Neural crest cell (in vitro differentiated cells): ENCODE measurements at regions not wholly inside any gene's neighbourhood (a gene's known extent, or its start where the extent isn't known, plus 50 kb on each side); places are given as distances from the start of the nearest gene placed in this dataset.

Experiments
- DNase-seq: peaks from one replicate; pipeline ENCODE4 v3.0.0; 2021; ENCODE audit warnings: low read depth, mixed read lengths, low spot score
- H3K27ac Mint-ChIP-seq: one replicate; pipeline ENCODE4 v1.8.0; 2021; ENCODE audit warnings: mild to moderate bottlenecking, mixed read lengths; ENCODE audit not compliant: unreplicated experiment
- H3K27me3 Mint-ChIP-seq: 2 replicates; pipeline ENCODE4 v1.8.0; 2021; ENCODE audit warnings: low read depth, mild to moderate bottlenecking, mixed read lengths
- H3K36me3 Mint-ChIP-seq: 2 replicates; pipeline ENCODE4 v1.8.0; 2021; ENCODE audit warnings: low read depth, mild to moderate bottlenecking, mixed read lengths
- H3K4me1 Mint-ChIP-seq: 2 replicates; pipeline ENCODE4 v1.8.0; 2021; ENCODE audit warnings: mixed read lengths
- H3K4me3 Mint-ChIP-seq: one replicate; pipeline ENCODE4 v1.8.0; 2021; ENCODE audit warnings: mild to moderate bottlenecking, mixed read lengths
- H3K9me3 Mint-ChIP-seq: 2 replicates; pipeline ENCODE4 v1.8.0; 2021; ENCODE audit warnings: mixed read lengths
- TF ChIP-seq, protein P1 (sequence below): fragments of 200-600 bp; sonication (generic); conservative IDR thresholded peaks from 2 replicates; pipeline ENCODE4 v1.5.0; 2021; ENCODE audit warnings: antibody characterized with exemption, mild to moderate bottlenecking

DNA sequence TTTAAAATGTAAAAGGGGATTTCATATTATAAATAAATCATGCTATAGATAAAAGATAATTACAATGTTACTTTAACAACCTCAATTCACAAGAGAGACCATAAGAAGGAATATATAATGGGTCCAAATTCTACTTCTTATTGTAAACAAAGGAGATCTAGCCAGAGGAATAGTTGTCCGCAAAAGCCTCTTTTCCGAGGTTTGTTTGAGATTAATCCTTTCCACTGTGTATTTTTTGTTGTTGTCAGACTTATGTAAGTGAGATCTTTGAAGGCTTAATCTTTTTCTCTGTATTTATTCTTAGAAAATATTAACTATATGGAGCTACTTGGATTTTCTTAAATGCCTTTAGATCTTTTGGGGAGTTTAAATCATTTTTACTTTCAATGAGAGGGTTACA is 1299.3 kb upstream of the WWC1 start:
- H3K27ac Mint-ChIP-seq, result no peak overlapping the region

DNA sequence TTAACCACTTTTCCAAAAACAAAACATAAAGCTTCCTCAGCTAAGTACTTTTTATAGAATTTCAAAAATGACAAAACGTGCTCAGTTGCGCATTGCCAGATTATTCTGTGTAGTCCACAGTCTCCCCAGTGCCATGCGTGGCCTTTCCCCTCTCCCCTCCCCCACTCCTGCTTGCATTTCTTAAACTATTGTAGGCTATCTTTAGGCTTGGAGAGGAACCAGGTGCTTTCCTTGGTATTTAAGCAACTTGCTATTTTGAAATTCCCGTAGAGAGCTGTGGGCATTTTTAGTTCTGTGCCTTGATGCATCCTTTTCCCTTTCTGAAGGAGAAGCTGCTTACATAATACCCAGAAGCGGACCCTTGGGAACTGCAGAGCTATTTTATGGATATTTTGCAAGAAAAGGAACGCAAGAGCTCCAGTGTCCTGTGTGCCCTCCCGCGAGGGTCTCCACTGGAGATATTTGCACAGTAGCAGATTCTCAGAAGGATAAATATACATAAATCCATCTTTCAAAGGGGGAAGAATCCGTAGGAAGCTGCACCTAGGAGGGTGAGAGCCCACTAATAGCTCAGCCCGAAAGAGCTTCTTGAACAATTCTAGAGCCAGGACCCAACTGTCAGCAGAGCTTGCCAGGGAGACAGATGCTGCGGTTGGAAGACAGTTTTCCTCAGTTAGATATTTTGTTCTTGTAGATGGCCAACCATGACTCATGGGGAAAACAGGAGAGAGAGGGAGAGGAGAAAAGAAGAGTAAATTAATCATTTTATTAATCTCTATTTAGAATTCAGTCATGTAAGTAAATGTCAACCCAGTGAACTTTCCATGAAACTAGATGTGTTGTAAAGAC is 1298.3 kb upstream of the WWC1 start:
- TF ChIP-seq, protein P1, sequence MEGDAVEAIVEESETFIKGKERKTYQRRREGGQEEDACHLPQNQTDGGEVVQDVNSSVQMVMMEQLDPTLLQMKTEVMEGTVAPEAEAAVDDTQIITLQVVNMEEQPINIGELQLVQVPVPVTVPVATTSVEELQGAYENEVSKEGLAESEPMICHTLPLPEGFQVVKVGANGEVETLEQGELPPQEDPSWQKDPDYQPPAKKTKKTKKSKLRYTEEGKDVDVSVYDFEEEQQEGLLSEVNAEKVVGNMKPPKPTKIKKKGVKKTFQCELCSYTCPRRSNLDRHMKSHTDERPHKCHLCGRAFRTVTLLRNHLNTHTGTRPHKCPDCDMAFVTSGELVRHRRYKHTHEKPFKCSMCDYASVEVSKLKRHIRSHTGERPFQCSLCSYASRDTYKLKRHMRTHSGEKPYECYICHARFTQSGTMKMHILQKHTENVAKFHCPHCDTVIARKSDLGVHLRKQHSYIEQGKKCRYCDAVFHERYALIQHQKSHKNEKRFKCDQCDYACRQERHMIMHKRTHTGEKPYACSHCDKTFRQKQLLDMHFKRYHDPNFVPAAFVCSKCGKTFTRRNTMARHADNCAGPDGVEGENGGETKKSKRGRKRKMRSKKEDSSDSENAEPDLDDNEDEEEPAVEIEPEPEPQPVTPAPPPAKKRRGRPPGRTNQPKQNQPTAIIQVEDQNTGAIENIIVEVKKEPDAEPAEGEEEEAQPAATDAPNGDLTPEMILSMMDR, result no peak
- H3K9me3 Mint-ChIP-seq, result no peaks in the 10 kb centered on the region
- H3K27me3 Mint-ChIP-seq, result no peaks in the 10 kb centered on the region
- H3K27ac Mint-ChIP-seq, result no peak overlapping the region
- peaks cover 3% of the 10 kb centered on the region for H3K36me3 Mint-ChIP-seq
- DNase-seq, result no peak
- H3K4me3 Mint-ChIP-seq, result no peak overlapping the region
- peaks cover 27% of the 10 kb centered on the region for H3K4me1 Mint-ChIP-seq

More for the DNA sequence above, 1299.3 kb upstream of the WWC1 start:
- peaks cover 27% of the 10 kb centered on the region for H3K4me1 Mint-ChIP-seq
- no peaks in the 10 kb centered on the region for H3K27me3 Mint-ChIP-seq
- no peaks in the 10 kb centered on the region for H3K9me3 Mint-ChIP-seq
- no peak for DNase-seq
- TF ChIP-seq, protein P1, result no peak
- H3K36me3 Mint-ChIP-seq, result peaks cover 3% of the 10 kb centered on the region
- H3K4me3 Mint-ChIP-seq, result no peak overlapping the region

DNA sequence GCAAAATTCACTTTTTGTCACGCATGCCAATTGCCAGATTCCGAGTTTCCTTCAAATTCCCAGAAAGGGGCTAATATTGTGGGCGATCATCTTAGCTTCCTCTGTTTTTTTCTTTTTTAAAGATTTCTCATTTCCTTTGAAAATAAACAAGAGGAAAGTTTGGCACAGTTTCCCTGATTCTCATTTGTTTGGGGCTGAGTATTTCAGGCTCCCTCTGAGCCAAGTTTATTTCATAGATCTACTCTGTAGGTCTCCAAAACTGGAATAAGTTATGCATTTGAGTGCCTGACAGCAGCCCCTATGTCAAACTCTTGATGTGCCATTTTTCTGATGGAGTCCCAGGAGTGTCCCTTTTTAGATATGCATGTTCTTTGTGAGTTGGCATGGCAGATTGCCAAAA is 1297.2 kb upstream of the WWC1 start:
- H3K9me3 Mint-ChIP-seq, result peaks cover 1% of the 10 kb centered on the region
- DNase-seq, result no peak
- TF ChIP-seq, protein P1, result no peak
- no peaks in the 10 kb centered on the region for H3K27me3 Mint-ChIP-seq
- peaks cover 6% of the 10 kb centered on the region for H3K36me3 Mint-ChIP-seq
- H3K4me1 Mint-ChIP-seq, result peaks cover 27% of the 10 kb centered on the region
- no peak overlapping the region for H3K27ac Mint-ChIP-seq
- no peak overlapping the region for H3K4me3 Mint-ChIP-seq

DNA sequence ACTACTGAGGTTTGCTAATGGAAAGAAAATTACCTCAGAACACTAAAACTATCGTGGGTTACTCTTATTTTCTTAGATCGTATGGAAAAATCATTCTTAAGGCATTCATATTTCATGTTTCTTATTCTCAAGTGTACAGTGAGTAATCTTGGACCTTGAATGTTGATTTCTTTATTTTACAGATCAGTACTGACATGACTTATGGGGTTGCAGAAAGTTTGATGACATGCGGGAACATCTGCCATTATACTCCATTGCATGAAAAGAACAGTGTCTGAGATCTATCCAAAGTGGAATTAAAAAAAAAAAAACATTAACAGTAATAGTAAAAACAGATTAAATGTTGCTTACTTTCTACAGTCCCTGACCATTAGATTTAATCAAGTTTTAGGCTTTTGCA is 1290.2 kb upstream of the WWC1 start:
- no peak overlapping the region for H3K27ac Mint-ChIP-seq
- H3K27me3 Mint-ChIP-seq, result no peaks in the 10 kb centered on the region
- H3K4me3 Mint-ChIP-seq, result no peak overlapping the region
- no peak for DNase-seq
- peaks cover 7% of the 10 kb centered on the region for H3K36me3 Mint-ChIP-seq
- peaks cover 3% of the 10 kb centered on the region for H3K9me3 Mint-ChIP-seq
- peaks cover 19% of the 10 kb centered on the region for H3K4me1 Mint-ChIP-seq
- TF ChIP-seq, protein P1, result no peak

DNA sequence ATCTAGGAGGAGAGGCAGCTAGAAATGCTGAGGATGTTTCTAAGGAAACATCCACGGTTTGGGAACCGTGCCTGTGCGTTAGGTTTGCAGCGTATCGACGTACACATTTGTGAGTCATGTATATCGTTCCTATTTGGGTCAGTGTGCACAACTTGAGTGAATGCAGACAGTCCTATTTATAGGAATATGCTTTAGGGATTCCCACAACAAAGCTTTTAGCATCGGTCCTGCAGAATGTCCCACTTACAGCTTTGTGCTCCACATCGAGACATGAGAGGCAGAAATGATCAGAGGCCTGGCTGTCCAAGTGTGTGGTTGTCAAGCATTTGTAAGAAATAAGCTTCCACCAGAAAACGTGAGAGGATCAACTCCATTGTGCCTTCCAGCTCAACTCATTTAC is 1282.7 kb upstream of the WWC1 start:
- Mint-ChIP-seq H3K27me3 (no peaks in the 10 kb centered on the region), H3K36me3 (peaks cover 2% of the 10 kb centered on the region), H3K27ac (no peak overlapping the region), H3K9me3 (peaks cover 4% of the 10 kb centered on the region), H3K4me1 (peaks cover 14% of the 10 kb centered on the region), H3K4me3 (no peak overlapping the region)
- TF ChIP-seq, protein P1, result no peak
- DNase-seq, result no peak
